ENCODE measurements at regions not wholly inside any gene's neighbourhood (a gene's known extent, or its start where the extent isn't known, plus 50 kb on each side); places are given as distances from the start of the nearest gene placed in this dataset.
A peak's percentile ranks its signal among the peaks of the same experiment; 100 is the strongest.

GRCh38 chr10:29795850-29796249 lies 161.1 kb upstream of the SVIL start:
- WGBS (ENCODE audit: low lambda C conversion rate): 71% methylated on average over 4 of the region's 4 CpGs
- ChIA-PET POLR2A (no interaction called here), CTCF (no interaction called here)
- peaks cover 10% of the 10 kb centered on the region for H3F3A ChIP-seq (replicated peaks; ENCODE audit: insufficient read depth)
- no peak for DNase-seq
- H4K20me1 ChIP-seq (ENCODE audit: insufficient read depth): no peaks in the 10 kb centered on the region
- H3K36me3 ChIP-seq (replicated peaks in 1 of 2; ENCODE audit: control insufficient read depth in 1 of 2, insufficient read depth in 2 of 2, low read length in 1 of 2): no peaks in the 10 kb centered on the region
- peak overlapping the region; percentile 29; the same call in 1 of the 2 replicates for H3K4me2 ChIP-seq
- peak overlapping the region; percentile 54 to 56; a peak in 2 of 4 replicates for H3K27ac ChIP-seq (ENCODE audit: low read depth in 2 of 2, low read length in 1 of 2)
- H3K4me3 ChIP-seq (ENCODE audit: low read depth in 2 of 2, low read length in 1 of 2): no peak overlapping the region
- H3K9me3 ChIP-seq: no peaks in the 10 kb centered on the region
- H3K27me3 ChIP-seq (ENCODE audit: insufficient read depth): no peaks in the 10 kb centered on the region
- H3K9ac ChIP-seq: no peak overlapping the region
- H3K9me2 ChIP-seq: no peaks in the 10 kb centered on the region
- peak overlapping the region; percentile 44; the same call in 1 of the 2 replicates for H2AFZ ChIP-seq (ENCODE audit: low read depth)
- peaks cover 0 to 9% of the 10 kb centered on the region in 2 experiments; a peak in 3 of 4 replicates for H3K4me1 ChIP-seq (ENCODE audit: control insufficient read depth in 1 of 2, insufficient read depth in 2 of 2, low read depth in 1 of 2, low read length in 1 of 2)
- no peaks in the 10 kb centered on the region for H3K79me2 ChIP-seq (ENCODE audit: insufficient read depth)
- TF ChIP-seq FOSL2 (IDR thresholded peaks at IDR 0.05; ENCODE audit: borderline replicate concordance, low read depth): no peak
- TF ChIP-seq USF1 (IDR thresholded peaks at IDR 0.05; ENCODE audit: borderline replicate concordance, low read depth): no peak
- TF ChIP-seq GABPA (IDR thresholded peaks at IDR 0.05; ENCODE audit: low read depth): no peak
- TF ChIP-seq RFX5 (IDR thresholded peaks at IDR 0.05; ENCODE audit: low read length): no peak
- TF ChIP-seq EP300 (IDR thresholded peaks at IDR 0.05; ENCODE audit: borderline replicate concordance in 1 of 2, low read depth in 1 of 2, low read length in 1 of 2): no peak
- TF ChIP-seq POLR2AphosphoS5 (IDR thresholded peaks at IDR 0.05; ENCODE audit: low read depth, low read length): no peak
- no peak for TF ChIP-seq FOXM1 (IDR thresholded peaks at IDR 0.05; ENCODE audit: low read depth)
- TF ChIP-seq YY1 (IDR thresholded peaks at IDR 0.05; ENCODE audit: low read depth): no peak
- no peak for TF ChIP-seq TCF12 (IDR thresholded peaks at IDR 0.05)
- no peak for TF ChIP-seq CTCF (IDR thresholded peaks at IDR 0.05)
- TF ChIP-seq MAX (IDR thresholded peaks at IDR 0.05; ENCODE audit: low read depth): no peak
- TF ChIP-seq TAF1 (IDR thresholded peaks at IDR 0.05; ENCODE audit: borderline replicate concordance, low read depth, low read length): no peak
- TF ChIP-seq SIN3A (IDR thresholded peaks at IDR 0.05; ENCODE audit: borderline replicate concordance, low read depth, low read length): no peak
- TF ChIP-seq IRF3 (IDR thresholded peaks at IDR 0.05; ENCODE audit: low read depth, low read length): no peak
- no peak for TF ChIP-seq GATA2 (CRISPR knock-in tag; IDR thresholded peaks at IDR 0.05)
- no peak for TF ChIP-seq RXRA (IDR thresholded peaks at IDR 0.05; ENCODE audit: borderline replicate concordance, low read depth)
- TF ChIP-seq ZBTB33 (IDR thresholded peaks at IDR 0.05; ENCODE audit: borderline replicate concordance, low read depth): no peak
- no peak for TF ChIP-seq RCOR1 (IDR thresholded peaks at IDR 0.05; ENCODE audit: low read length)
- no peak for TF ChIP-seq REST (IDR thresholded peaks at IDR 0.05; ENCODE audit: low read depth, low read length)

Measured in SK-N-SH (cell line).